ENCODE measurements at regions not wholly inside any gene's neighbourhood (a gene's known extent, or its start where the extent isn't known, plus 50 kb on each side); places are given as distances from the start of the nearest gene placed in this dataset.

GRCh38 chr3:13133471-13133981 lies 60.3 kb upstream of the IQSEC1 start:
- no peak for DNase-seq

- no peak for DNase-seq
These were observed 59.6 kb upstream of the IQSEC1 start for GRCh38 chr3:13132731-13133410.

GRCh38 chr3:13132281-13132680 lies 59.1 kb upstream of the IQSEC1 start:
- no peak for DNase-seq

GRCh38 chr3:13130464-13131193 lies 57.4 kb upstream of the IQSEC1 start:
- no peak for DNase-seq

- no peak for DNase-seq
These were observed 52.1 kb upstream of the IQSEC1 start for GRCh38 chr3:13125092-13126015.

GRCh38 chr3:13124631-13125030 lies 51.4 kb upstream of the IQSEC1 start:
- no peak for DNase-seq

GRCh38 chr3:13123765-13124164 lies 50.5 kb upstream of the IQSEC1 start:
- no peak for DNase-seq

- DNase-seq = no peak
These were observed 49.9 kb upstream of the IQSEC1 start for GRCh38 chr3:13123013-13123654.

Measured in CD4-positive, alpha-beta T cell treated with Interleukin-10 for 1 hour (primary cell).